ENCODE measurements at regions not wholly inside any gene's neighbourhood (a gene's known extent, or its start where the extent isn't known, plus 50 kb on each side); places are given as distances from the start of the nearest gene placed in this dataset.

- Histone ChIP-seq H3K79me2 (ENCODE audit: control insufficient read depth, insufficient read depth, low read length, unreplicated experiment) (no peaks in the 10 kb centered on the region), H3K27me3 (ENCODE audit: insufficient read depth, low read length) (no peaks in the 10 kb centered on the region), H3K27ac (ENCODE audit: low read depth, low read length) (no peak overlapping the region), H2AFZ (ENCODE audit: low read length, unreplicated experiment) (no peak overlapping the region), H3K4me1 (ENCODE audit: control insufficient read depth, insufficient read depth, low read length, unreplicated experiment) (no peaks in the 10 kb centered on the region), H3K36me3 (ENCODE audit: insufficient read depth, low read length) (no peaks in the 10 kb centered on the region), H3K4me3 (ENCODE audit: low read depth, low read length) (no peak overlapping the region)
Measured at GRCh38 chrY:15478348-15478963, 954.1 kb downstream of the NLGN4Y start.

GRCh38 chrY:15500536-15500935 lies 976.2 kb downstream of the NLGN4Y start:
- no peaks in the 10 kb centered on the region for H3K27me3 ChIP-seq (ENCODE audit: insufficient read depth, low read length)
- H3K4me3 ChIP-seq (ENCODE audit: low read depth, low read length), result no peak overlapping the region
- no peak overlapping the region for H3K27ac ChIP-seq (ENCODE audit: low read depth, low read length)
- no peaks in the 10 kb centered on the region for H3K36me3 ChIP-seq (ENCODE audit: insufficient read depth, low read length)
- H3K79me2 ChIP-seq (ENCODE audit: control insufficient read depth, insufficient read depth, low read length, unreplicated experiment), result no peaks in the 10 kb centered on the region
- no peaks in the 10 kb centered on the region for H3K4me1 ChIP-seq (ENCODE audit: control insufficient read depth, insufficient read depth, low read length, unreplicated experiment)
- no peak overlapping the region for H2AFZ ChIP-seq (ENCODE audit: low read length, unreplicated experiment)

- Histone ChIP-seq H3K4me3 (ENCODE audit: low read depth, low read length) (no peak overlapping the region), H3K4me1 (ENCODE audit: control insufficient read depth, insufficient read depth, low read length, unreplicated experiment) (no peaks in the 10 kb centered on the region), H3K27ac (ENCODE audit: low read depth, low read length) (no peak overlapping the region), H2AFZ (ENCODE audit: low read length, unreplicated experiment) (no peak overlapping the region), H3K79me2 (ENCODE audit: control insufficient read depth, insufficient read depth, low read length, unreplicated experiment) (no peaks in the 10 kb centered on the region), H3K27me3 (ENCODE audit: insufficient read depth, low read length) (no peaks in the 10 kb centered on the region), H3K36me3 (ENCODE audit: insufficient read depth, low read length) (no peaks in the 10 kb centered on the region)
Measured at GRCh38 chrY:15501181-15501580, 976.9 kb downstream of the NLGN4Y start.

GRCh38 chrY:15510288-15510687 lies 986.0 kb downstream of the NLGN4Y start:
- no peaks in the 10 kb centered on the region for H3K27me3 ChIP-seq (ENCODE audit: insufficient read depth, low read length)
- no peak overlapping the region for H2AFZ ChIP-seq (ENCODE audit: low read length, unreplicated experiment)
- no peaks in the 10 kb centered on the region for H3K36me3 ChIP-seq (ENCODE audit: insufficient read depth, low read length)
- no peaks in the 10 kb centered on the region for H3K79me2 ChIP-seq (ENCODE audit: control insufficient read depth, insufficient read depth, low read length, unreplicated experiment)
- H3K27ac ChIP-seq (ENCODE audit: low read depth, low read length), result no peak overlapping the region
- H3K4me1 ChIP-seq (ENCODE audit: control insufficient read depth, insufficient read depth, low read length, unreplicated experiment), result no peaks in the 10 kb centered on the region
- H3K4me3 ChIP-seq (ENCODE audit: low read depth, low read length), result no peak overlapping the region

GRCh38 chrY:15510984-15511650 lies 986.8 kb downstream of the NLGN4Y start:
- Histone ChIP-seq H3K36me3 (ENCODE audit: insufficient read depth, low read length) (no peaks in the 10 kb centered on the region), H3K27me3 (ENCODE audit: insufficient read depth, low read length) (no peaks in the 10 kb centered on the region), H3K4me1 (ENCODE audit: control insufficient read depth, insufficient read depth, low read length, unreplicated experiment) (no peaks in the 10 kb centered on the region), H3K27ac (ENCODE audit: low read depth, low read length) (no peak overlapping the region), H3K4me3 (ENCODE audit: low read depth, low read length) (no peak overlapping the region), H3K79me2 (ENCODE audit: control insufficient read depth, insufficient read depth, low read length, unreplicated experiment) (no peaks in the 10 kb centered on the region), H2AFZ (ENCODE audit: low read length, unreplicated experiment) (no peak overlapping the region)

- Histone ChIP-seq H3K36me3 (ENCODE audit: insufficient read depth, low read length) (no peaks in the 10 kb centered on the region), H3K27me3 (ENCODE audit: insufficient read depth, low read length) (no peaks in the 10 kb centered on the region), H2AFZ (ENCODE audit: low read length, unreplicated experiment) (no peak overlapping the region), H3K27ac (ENCODE audit: low read depth, low read length) (peak overlapping the region; percentile 65), H3K79me2 (ENCODE audit: control insufficient read depth, insufficient read depth, low read length, unreplicated experiment) (no peaks in the 10 kb centered on the region), H3K4me1 (ENCODE audit: control insufficient read depth, insufficient read depth, low read length, unreplicated experiment) (peaks cover 4% of the 10 kb centered on the region), H3K4me3 (ENCODE audit: low read depth, low read length) (no peak overlapping the region)
Measured at GRCh38 chrY:15535131-15535530, 1010.8 kb downstream of the NLGN4Y start.

- Histone ChIP-seq H3K4me3 (ENCODE audit: low read depth, low read length) (no peak overlapping the region), H3K27me3 (ENCODE audit: insufficient read depth, low read length) (no peaks in the 10 kb centered on the region), H2AFZ (ENCODE audit: low read length, unreplicated experiment) (no peak overlapping the region), H3K4me1 (ENCODE audit: control insufficient read depth, insufficient read depth, low read length, unreplicated experiment) (peaks cover 4% of the 10 kb centered on the region), H3K36me3 (ENCODE audit: insufficient read depth, low read length) (no peaks in the 10 kb centered on the region), H3K79me2 (ENCODE audit: control insufficient read depth, insufficient read depth, low read length, unreplicated experiment) (no peaks in the 10 kb centered on the region), H3K27ac (ENCODE audit: low read depth, low read length) (peak overlapping the region; percentile 75)
Measured at GRCh38 chrY:15535784-15536511, 1011.6 kb downstream of the NLGN4Y start.

GRCh38 chrY:15540516-15540915 lies 1016.2 kb downstream of the NLGN4Y start:
- no peaks in the 10 kb centered on the region for H3K27me3 ChIP-seq (ENCODE audit: insufficient read depth, low read length)
- no peak overlapping the region for H3K27ac ChIP-seq (ENCODE audit: low read depth, low read length)
- no peaks in the 10 kb centered on the region for H3K36me3 ChIP-seq (ENCODE audit: insufficient read depth, low read length)
- no peak overlapping the region for H2AFZ ChIP-seq (ENCODE audit: low read length, unreplicated experiment)
- H3K4me1 ChIP-seq (ENCODE audit: control insufficient read depth, insufficient read depth, low read length, unreplicated experiment), result peaks cover 4% of the 10 kb centered on the region
- H3K4me3 ChIP-seq (ENCODE audit: low read depth, low read length), result no peak overlapping the region
- no peaks in the 10 kb centered on the region for H3K79me2 ChIP-seq (ENCODE audit: control insufficient read depth, insufficient read depth, low read length, unreplicated experiment)

GRCh38 chrY:15546177-15546754 lies 1021.9 kb downstream of the NLGN4Y start:
- Histone ChIP-seq H3K27ac (ENCODE audit: low read depth, low read length) (no peak overlapping the region), H3K4me1 (ENCODE audit: control insufficient read depth, insufficient read depth, low read length, unreplicated experiment) (no peaks in the 10 kb centered on the region), H3K4me3 (ENCODE audit: low read depth, low read length) (no peak overlapping the region), H3K27me3 (ENCODE audit: insufficient read depth, low read length) (no peaks in the 10 kb centered on the region), H3K36me3 (ENCODE audit: insufficient read depth, low read length) (no peaks in the 10 kb centered on the region), H3K79me2 (ENCODE audit: control insufficient read depth, insufficient read depth, low read length, unreplicated experiment) (no peaks in the 10 kb centered on the region), H2AFZ (ENCODE audit: low read length, unreplicated experiment) (no peak overlapping the region)

- no peaks in the 10 kb centered on the region for H3K4me1 ChIP-seq (ENCODE audit: control insufficient read depth, insufficient read depth, low read length, unreplicated experiment)
Measured at GRCh38 chrY:15552074-15552473, 1027.7 kb downstream of the NLGN4Y start.

More at GRCh38 chrY:15552074-15552473, 1027.7 kb downstream of the NLGN4Y start:
- no peaks in the 10 kb centered on the region for H3K36me3 ChIP-seq (ENCODE audit: insufficient read depth, low read length)
- no peaks in the 10 kb centered on the region for H3K79me2 ChIP-seq (ENCODE audit: control insufficient read depth, insufficient read depth, low read length, unreplicated experiment)
- H3K4me3 ChIP-seq (ENCODE audit: low read depth, low read length), result no peak overlapping the region
- H3K27me3 ChIP-seq (ENCODE audit: insufficient read depth, low read length), result no peaks in the 10 kb centered on the region
- H2AFZ ChIP-seq (ENCODE audit: low read length, unreplicated experiment), result no peak overlapping the region
- H3K27ac ChIP-seq (ENCODE audit: low read depth, low read length), result no peak overlapping the region
